HG02588 (cell line): ENCODE measurements at regions not wholly inside any gene's neighbourhood (a gene's known extent, or its start where the extent isn't known, plus 50 kb on each side); places are given as distances from the start of the nearest gene placed in this dataset.
"Not testable (repeated sequence)": the region's sequence is repeated elsewhere in the genome, so short reads cannot be mapped to it uniquely, and the experiment has no call there.

Experiments used
- ATAC-seq: cut with Tn5 transposase; IDR thresholded peaks from one replicate; pipeline ENCODE4 v1.9.1; 2021; ENCODE audit warnings: mild to moderate bottlenecking, moderate library complexity; ENCODE audit not compliant: unreplicated experiment

GRCh38 chr9:74073897-74074296, 423.2 kb upstream of the RORB start:
- ATAC-seq = no peak

GRCh38 chr9:74078647-74079046, 418.5 kb upstream of the RORB start:
- ATAC-seq = no peak

- ATAC-seq = not testable (repeated sequence)
Observed at GRCh38 chr9:74080652-74081051, 416.5 kb upstream of the RORB start.

GRCh38 chr9:74083681-74084433, 413.3 kb upstream of the RORB start:
- no peak for ATAC-seq

GRCh38 chr9:74085384-74086037, 411.6 kb upstream of the RORB start:
- ATAC-seq = not testable (repeated sequence)

- ATAC-seq = not testable (repeated sequence)
Observed at GRCh38 chr9:74090921-74091320, 406.2 kb upstream of the RORB start.

- ATAC-seq = no peak
Observed at GRCh38 chr9:74092491-74092834, 404.7 kb upstream of the RORB start.

GRCh38 chr9:74094037-74094436, 403.1 kb upstream of the RORB start:
- not testable (repeated sequence) for ATAC-seq

- no peak for ATAC-seq
Observed at GRCh38 chr9:74094766-74095165, 402.4 kb upstream of the RORB start.

- ATAC-seq = no peak
Observed at GRCh38 chr9:74095925-74096324, 401.2 kb upstream of the RORB start.

GRCh38 chr9:74096420-74096819, 400.7 kb upstream of the RORB start:
- ATAC-seq = no peak

GRCh38 chr9:74100042-74100441, 397.1 kb upstream of the RORB start:
- ATAC-seq = no peak

- ATAC-seq = not testable (repeated sequence)
Observed at GRCh38 chr9:74102148-74102547, 395.0 kb upstream of the RORB start.

- no peak for ATAC-seq
Observed at GRCh38 chr9:74102702-74103101, 394.4 kb upstream of the RORB start.

- no peak for ATAC-seq
Observed at GRCh38 chr9:74107692-74108091, 389.4 kb upstream of the RORB start.

- no peak for ATAC-seq
Observed at GRCh38 chr9:74115976-74116375, 381.2 kb upstream of the RORB start.

GRCh38 chr9:74117151-74117550, 380.0 kb upstream of the RORB start:
- ATAC-seq = no peak

GRCh38 chr9:74117731-74118130, 379.4 kb upstream of the RORB start:
- no peak for ATAC-seq

- no peak for ATAC-seq
Observed at GRCh38 chr9:74120061-74120460, 377.1 kb upstream of the RORB start.

- no peak for ATAC-seq
Observed at GRCh38 chr9:74120470-74120869, 376.7 kb upstream of the RORB start.

GRCh38 chr9:74122216-74122615, 374.9 kb upstream of the RORB start:
- no peak for ATAC-seq

GRCh38 chr9:74122661-74123060, 374.5 kb upstream of the RORB start:
- no peak for ATAC-seq

- ATAC-seq = no peak
Observed at GRCh38 chr9:74125941-74126340, 371.2 kb upstream of the RORB start.
